ENCODE measurements at regions not wholly inside any gene's neighbourhood (a gene's known extent, or its start where the extent isn't known, plus 50 kb on each side); places are given as distances from the start of the nearest gene placed in this dataset.
"Not testable (repeated sequence)": the region's sequence is repeated elsewhere in the genome, so short reads cannot be mapped to it uniquely, and the experiment has no call there.

GRCh38 chr22:11253000-11253511 lies 4274.9 kb upstream of the OR11H1 start:
- no peak for DNase-seq

GRCh38 chr22:11270981-11271380 lies 4257.0 kb upstream of the OR11H1 start:
- DNase-seq = not testable (repeated sequence)

- DNase-seq = peak in 1 of 2 donors; percentile 13
Observed at GRCh38 chr22:11285116-11285838, 4242.7 kb upstream of the OR11H1 start.

GRCh38 chr22:11285839-11286205 lies 4242.2 kb upstream of the OR11H1 start:
- not testable (repeated sequence) for DNase-seq

GRCh38 chr22:11288246-11289220 lies 4239.5 kb upstream of the OR11H1 start:
- DNase-seq = not testable (repeated sequence)

GRCh38 chr22:11298126-11298893 lies 4229.7 kb upstream of the OR11H1 start:
- not testable (repeated sequence) for DNase-seq

- DNase-seq = not testable (repeated sequence)
Observed at GRCh38 chr22:11302427-11302826, 4225.6 kb upstream of the OR11H1 start.

GRCh38 chr22:11302904-11303303 lies 4225.1 kb upstream of the OR11H1 start:
- DNase-seq = not testable (repeated sequence)

- not testable (repeated sequence) for DNase-seq
Observed at GRCh38 chr22:11305179-11305578, 4222.8 kb upstream of the OR11H1 start.

- not testable (repeated sequence) for DNase-seq
Observed at GRCh38 chr22:11306933-11307518, 4221.0 kb upstream of the OR11H1 start.

- DNase-seq = no peak
Observed at GRCh38 chr22:11307998-11308397, 4220.0 kb upstream of the OR11H1 start.

GRCh38 chr22:11309777-11310176 lies 4218.2 kb upstream of the OR11H1 start:
- DNase-seq = not testable (repeated sequence)

- not testable (repeated sequence) for DNase-seq
Observed at GRCh38 chr22:11310647-11311046, 4217.3 kb upstream of the OR11H1 start.

GRCh38 chr22:11312640-11313039 lies 4215.4 kb upstream of the OR11H1 start:
- not testable (repeated sequence) for DNase-seq

GRCh38 chr22:11313040-11313759 lies 4214.8 kb upstream of the OR11H1 start:
- not testable (repeated sequence) for DNase-seq

GRCh38 chr22:11318633-11319032 lies 4209.4 kb upstream of the OR11H1 start:
- DNase-seq = not testable (repeated sequence)

GRCh38 chr22:11324439-11325037 lies 4203.5 kb upstream of the OR11H1 start:
- DNase-seq = not testable (repeated sequence)

GRCh38 chr22:11325767-11326166 lies 4202.2 kb upstream of the OR11H1 start:
- no peak for DNase-seq

GRCh38 chr22:11341387-11342068 lies 4186.5 kb upstream of the OR11H1 start:
- not testable (repeated sequence) for DNase-seq

- DNase-seq = not testable (repeated sequence)
Observed at GRCh38 chr22:11351181-11351580, 4176.8 kb upstream of the OR11H1 start.

Measured in stimulated activated CD4-positive, alpha-beta T cell treated with anti-CD3 and anti-CD28 coated beads, Interleukin-2, amount 100 ng/mL, for 48 hours (primary cell).